T1000 (cell line): ENCODE measurements at regions not wholly inside any gene's neighbourhood (a gene's known extent, or its start where the extent isn't known, plus 50 kb on each side); places are given as distances from the start of the nearest gene placed in this dataset.

Experiments
- DNase-seq: peaks from one replicate; lab custom pipeline; 2025; ENCODE audit warnings: mixed read lengths; lab: John Stamatoyannopoulos, UW

DNA sequence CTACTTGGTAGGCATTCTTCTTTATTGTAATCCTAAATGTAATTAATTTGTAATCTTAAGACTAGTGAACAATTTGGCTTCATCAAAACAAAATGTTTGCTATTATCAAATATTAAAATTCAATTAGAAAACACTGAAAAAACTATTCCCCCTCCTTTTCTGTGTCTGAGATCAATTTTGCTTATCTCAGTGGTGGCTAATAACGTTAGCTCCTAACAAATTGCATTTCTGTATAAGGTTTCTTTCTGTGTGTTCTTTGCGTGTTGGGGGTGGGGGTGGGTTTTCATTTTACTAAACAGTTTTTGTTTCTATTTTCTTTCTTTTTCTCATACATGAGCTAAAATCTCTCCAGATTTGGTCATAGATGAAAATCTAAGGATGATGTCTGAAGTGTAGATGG lies 54.0 kb upstream of the EYA4 start:
- DNase-seq: no peak

DNA sequence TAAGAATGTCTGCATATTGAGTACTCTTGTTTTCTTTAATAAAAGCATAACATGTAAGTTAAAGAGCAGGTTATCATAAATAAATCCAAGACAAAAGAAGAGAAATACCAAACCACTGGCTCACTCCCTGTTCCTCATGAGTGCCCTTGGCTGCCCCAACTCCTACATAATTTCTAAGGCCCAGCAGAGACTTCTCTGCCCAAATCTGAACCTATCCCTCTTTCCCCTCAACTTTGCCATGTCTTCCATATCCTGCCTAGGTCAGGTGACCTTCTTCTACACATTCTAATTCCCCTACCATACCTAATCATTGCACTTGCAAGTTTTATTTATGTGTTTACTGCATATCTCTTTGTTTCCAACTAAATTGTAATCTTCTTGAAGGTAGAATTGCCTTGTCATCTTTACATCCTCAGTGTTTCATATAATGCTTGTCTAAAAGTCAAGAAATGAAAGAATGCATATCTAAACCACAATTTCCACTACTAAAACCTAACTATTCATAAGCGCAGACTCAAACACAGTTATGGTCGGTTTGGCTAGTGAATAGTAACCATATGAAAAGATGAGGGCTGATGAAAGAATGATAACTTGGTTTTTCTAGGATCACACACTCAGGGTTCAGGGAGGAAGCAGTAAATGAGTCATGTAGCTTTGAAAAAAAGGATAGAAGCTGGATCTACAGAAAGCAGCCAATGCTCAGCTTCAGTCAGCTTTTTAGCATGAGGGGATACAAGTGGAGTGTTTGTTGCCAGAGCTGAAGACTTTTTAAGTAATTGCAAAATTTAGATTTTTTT lies 53.3 kb upstream of the EYA4 start:
- no peak for DNase-seq

DNA sequence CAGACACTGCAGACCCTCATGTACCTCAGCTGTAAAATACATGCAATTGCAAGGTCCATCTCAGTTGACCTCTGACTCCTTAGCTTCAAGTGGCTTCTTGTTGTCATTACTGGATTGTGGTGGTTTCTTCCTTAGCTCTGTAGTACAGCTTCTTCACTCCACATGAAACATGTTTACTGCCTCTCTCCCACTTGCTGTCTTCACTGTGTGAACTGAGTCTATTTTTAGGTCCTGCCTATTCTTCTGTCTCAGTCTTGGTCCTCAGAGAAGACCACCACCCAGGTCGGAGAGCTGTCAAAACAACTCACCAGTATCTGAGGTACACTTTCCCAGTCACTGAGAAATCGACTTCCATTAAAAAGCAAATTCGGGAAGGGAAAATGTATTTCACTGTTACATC lies 50.2 kb upstream of the EYA4 start:
- DNase-seq: no peak

DNA sequence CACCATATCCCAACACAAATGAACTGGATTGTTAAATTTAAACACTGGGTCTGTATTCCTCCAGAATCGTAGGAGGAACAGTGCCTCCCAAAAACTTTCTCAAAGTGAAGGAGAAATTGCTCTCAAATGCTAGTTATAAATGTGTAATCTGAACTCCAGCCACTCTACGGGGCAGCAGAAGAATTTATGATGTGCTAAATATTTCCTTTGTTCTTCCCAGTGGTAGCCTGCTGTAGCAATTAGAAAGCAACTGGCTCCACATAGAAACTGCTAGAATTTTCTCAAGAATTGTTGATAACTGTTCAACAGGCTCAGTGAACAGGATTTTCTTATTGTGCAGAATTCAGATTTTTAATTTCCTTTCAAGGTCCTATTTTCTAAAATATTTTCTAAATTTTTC lies 49.8 kb upstream of the EYA4 start:
- DNase-seq: no peak
